OCI-LY7 (cell line): ENCODE measurements at regions not wholly inside any gene's neighbourhood (a gene's known extent, or its start where the extent isn't known, plus 50 kb on each side); places are given as distances from the start of the nearest gene placed in this dataset.

Experiments
- BruUV-seq: library from RNA; stranded (reverse); fragments of 400-500 nt; replicated peaks from 2 replicates; lab custom pipeline; 2021; lab: Mats Ljungman, UMichigan
- CTCF ChIA-PET: fragments of 300-600 bp; sonication (Branson Sonifier 250); formaldehyde crosslinking; loops from one replicate; lab custom pipeline; 2022; ENCODE audit warnings: antibody characterized with exemption; ENCODE audit not compliant: unreplicated experiment; lab: Charles Lee
- POLR2A ChIA-PET: fragments of 300-600 bp; sonication (Branson Sonifier 250); formaldehyde crosslinking; loops from one replicate; lab custom pipeline; 2022; ENCODE audit warnings: antibody characterized with exemption; lab: Charles Lee
- DNase-seq: peaks from one replicate; pipeline ENCODE4 v3.0.0-alpha.2; 2015; ENCODE audit warnings: low spot score
- H2AFZ ChIP-seq: fragments of 200-600 bp; sonication (generic), shearing (Covaris generic); 2 replicates; pipeline ENCODE4 v1.6.1; 2014; ENCODE audit warnings: mild to moderate bottlenecking, antibody characterized with exemption, low read length, moderate library complexity
- H3K27ac ChIP-seq: fragments of 200-600 bp; sonication (generic); 2 replicates; pipeline ENCODE4 v1.5.1; 2014; ENCODE audit warnings: mixed run types, low read depth, mild to moderate bottlenecking, moderate library complexity, low read length, inconsistent platforms; ENCODE audit not compliant: poor library complexity, severe bottlenecking
- H3K36me3 ChIP-seq: fragments of 200-600 bp; sonication (generic); 2 replicates; pipeline ENCODE4 v1.6.1; 2014; ENCODE audit warnings: mild to moderate bottlenecking, antibody characterized with exemption, low read length, moderate library complexity, mixed read lengths; ENCODE audit not compliant: insufficient read depth
- H3K4me1 ChIP-seq: fragments of 200-600 bp; sonication (generic); 2 replicates; pipeline ENCODE4 v1.5.1; 2014; ENCODE audit warnings: mild to moderate bottlenecking, low read length; ENCODE audit not compliant: insufficient read depth, poor library complexity, severe bottlenecking
- H3K4me2 ChIP-seq: fragments of 200-600 bp; sonication (generic); 2 replicates; pipeline ENCODE4 v1.6.1; 2014; ENCODE audit warnings: mild to moderate bottlenecking, low read length
- H3K4me3 ChIP-seq: fragments of 200-600 bp; sonication (generic); 2 replicates; pipeline ENCODE4 v1.5.1; 2014; ENCODE audit warnings: mild to moderate bottlenecking, low read depth, low read length; ENCODE audit not compliant: poor library complexity, severe bottlenecking
- H3K79me2 ChIP-seq: fragments of 200-600 bp; sonication (generic); 2 replicates; pipeline ENCODE4 v1.6.1; 2016; ENCODE audit warnings: low read depth, mild to moderate bottlenecking, low read length, moderate library complexity, mixed read lengths; ENCODE audit not compliant: insufficient read depth
- H3K9me2 ChIP-seq: fragments of 200-600 bp; sonication (generic); 2 replicates; pipeline ENCODE4 v1.6.1; 2016; ENCODE audit warnings: mild to moderate bottlenecking, low read length, mixed read lengths; ENCODE audit not compliant: insufficient read depth
- H3K9me3 ChIP-seq: fragments of 200-600 bp; sonication (generic); 2 replicates; pipeline ENCODE4 v1.6.1; 2014; ENCODE audit warnings: mild to moderate bottlenecking, mixed run types, low read length, mixed read lengths
- H4K20me1 ChIP-seq: fragments of 200-600 bp; sonication (generic); 2 replicates; pipeline ENCODE4 v1.6.1; 2014; ENCODE audit warnings: mild to moderate bottlenecking, antibody characterized with exemption, low read length, moderate library complexity, mixed read lengths; ENCODE audit not compliant: insufficient read depth
- CTCF ChIP-seq: fragments of 200-600 bp; sonication (generic); conservative IDR thresholded peaks from 2 replicates; pipeline ENCODE4 v1.5.1; 2014; ENCODE audit warnings: mild to moderate bottlenecking, antibody characterized with exemption, low read length, moderate library complexity, mixed read lengths
- EZH2phosphoT487 ChIP-seq: fragments of 200-600 bp; sonication (generic); IDR thresholded peaks from 2 replicates; pipeline ENCODE4 v1.6.1; 2018; ENCODE audit warnings: low read depth, borderline replicate concordance, mild to moderate bottlenecking, mixed run types, antibody characterized with exemption, low read length, moderate library complexity, mixed read lengths
- intact Hi-C: fragments of 100-400 bp; cut with micrococcal nuclease; formaldehyde crosslinking; loops from one replicate; pipeline ENCODE4 v1.10.0; 2022; ENCODE audit not compliant: unreplicated experiment

GRCh38 chr12:71036526-71036925 lies 116.0 kb upstream of the PTPRR start:
- intact Hi-C loops = no loop called here
- no peaks in the 10 kb centered on the region for H3K9me2 ChIP-seq
- H3K9me3 ChIP-seq = no peaks in the 10 kb centered on the region
- H3K36me3 ChIP-seq = no peaks in the 10 kb centered on the region
- no peak overlapping the region for H3K4me2 ChIP-seq
- no peaks in the 10 kb centered on the region for H3K79me2 ChIP-seq
- ChIA-PET CTCF (no interaction called here), POLR2A (no interaction called here)
- no peak overlapping the region for H3K27ac ChIP-seq
- no peaks in the 10 kb centered on the region for H3K4me1 ChIP-seq
- no peak for DNase-seq
- H2AFZ ChIP-seq = no peak overlapping the region
- no peaks in the 10 kb centered on the region for H4K20me1 ChIP-seq
- H3K4me3 ChIP-seq = no peak overlapping the region
- BruUV-seq = no TSS peak
- TF ChIP-seq CTCF (no peak), EZH2phosphoT487 (no peak)

GRCh38 chr12:71032933-71033332 lies 112.4 kb upstream of the PTPRR start:
- ChIA-PET CTCF (no interaction called here), POLR2A (no interaction called here)
- Histone ChIP-seq H3K9me3 (no peaks in the 10 kb centered on the region), H3K27ac (no peak overlapping the region), H2AFZ (no peak overlapping the region), H3K36me3 (no peaks in the 10 kb centered on the region), H3K4me1 (no peaks in the 10 kb centered on the region), H3K4me3 (no peak overlapping the region), H3K9me2 (no peaks in the 10 kb centered on the region), H4K20me1 (no peaks in the 10 kb centered on the region), H3K79me2 (no peaks in the 10 kb centered on the region), H3K4me2 (no peak overlapping the region)
- intact Hi-C loops = no loop called here
- no TSS peak for BruUV-seq
- DNase-seq = no peak
- no peak for TF ChIP-seq EZH2phosphoT487
- no peak for TF ChIP-seq CTCF

DNA sequence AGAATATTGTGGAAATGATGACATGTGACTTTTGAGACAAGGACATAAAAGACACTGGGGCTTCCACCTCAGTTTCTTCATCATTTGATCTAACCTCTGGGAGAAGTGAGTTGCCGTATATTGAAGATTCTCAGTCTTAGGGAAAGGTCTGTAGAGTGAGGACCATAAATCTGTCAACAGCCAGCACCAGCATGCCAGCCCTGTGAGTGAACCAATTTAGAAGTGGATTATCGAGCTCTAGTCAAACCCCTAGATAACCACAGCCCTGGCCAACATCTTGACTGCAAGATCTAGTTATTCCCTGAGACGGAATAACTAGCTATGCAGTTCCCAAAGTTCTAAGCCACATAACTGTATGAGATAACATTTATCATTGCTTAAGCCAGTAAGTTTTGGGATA lies 108.8 kb upstream of the PTPRR start:
- ChIA-PET POLR2A (interaction anchor here (1.5 kb wide), 1 partner anchor 8 kb away, joined by 4 read pairs; no protein-coding TSS in a partner anchor), CTCF (no interaction called here)
- no TSS peak for BruUV-seq
- Histone ChIP-seq H3K4me3 (no peak overlapping the region), H3K27ac (no peak overlapping the region), H3K36me3 (no peaks in the 10 kb centered on the region), H3K9me3 (no peaks in the 10 kb centered on the region), H3K79me2 (no peaks in the 10 kb centered on the region), H2AFZ (no peak overlapping the region), H3K4me2 (no peak overlapping the region), H3K9me2 (no peaks in the 10 kb centered on the region), H3K4me1 (no peaks in the 10 kb centered on the region), H4K20me1 (no peaks in the 10 kb centered on the region)
- TF ChIP-seq EZH2phosphoT487 (no peak), CTCF (no peak)
- DNase-seq = no peak
- intact Hi-C loops = no loop called here
